ENCODE measurements at regions not wholly inside any gene's neighbourhood (a gene's known extent, or its start where the extent isn't known, plus 50 kb on each side); places are given as distances from the start of the nearest gene placed in this dataset.

- intact Hi-C loops (cut with DNase I; ENCODE audit: low total_unique reads), result loop anchor here (10.0 kb wide), 1 partner anchor 215 kb away; no protein-coding TSS in a partner anchor
- TF ChIP-seq POLR2A (IDR thresholded peaks at IDR 0.05), result no peak
- TF ChIP-seq, protein P1, sequence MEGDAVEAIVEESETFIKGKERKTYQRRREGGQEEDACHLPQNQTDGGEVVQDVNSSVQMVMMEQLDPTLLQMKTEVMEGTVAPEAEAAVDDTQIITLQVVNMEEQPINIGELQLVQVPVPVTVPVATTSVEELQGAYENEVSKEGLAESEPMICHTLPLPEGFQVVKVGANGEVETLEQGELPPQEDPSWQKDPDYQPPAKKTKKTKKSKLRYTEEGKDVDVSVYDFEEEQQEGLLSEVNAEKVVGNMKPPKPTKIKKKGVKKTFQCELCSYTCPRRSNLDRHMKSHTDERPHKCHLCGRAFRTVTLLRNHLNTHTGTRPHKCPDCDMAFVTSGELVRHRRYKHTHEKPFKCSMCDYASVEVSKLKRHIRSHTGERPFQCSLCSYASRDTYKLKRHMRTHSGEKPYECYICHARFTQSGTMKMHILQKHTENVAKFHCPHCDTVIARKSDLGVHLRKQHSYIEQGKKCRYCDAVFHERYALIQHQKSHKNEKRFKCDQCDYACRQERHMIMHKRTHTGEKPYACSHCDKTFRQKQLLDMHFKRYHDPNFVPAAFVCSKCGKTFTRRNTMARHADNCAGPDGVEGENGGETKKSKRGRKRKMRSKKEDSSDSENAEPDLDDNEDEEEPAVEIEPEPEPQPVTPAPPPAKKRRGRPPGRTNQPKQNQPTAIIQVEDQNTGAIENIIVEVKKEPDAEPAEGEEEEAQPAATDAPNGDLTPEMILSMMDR (IDR thresholded peaks at IDR 0.05), result no peak
- H3K4me3 ChIP-seq (ENCODE audit: low read depth, poor library complexity, severe bottlenecking), result no peak overlapping the region
- no peak for DNase-seq (ENCODE audit: low spot score in 2 of 2)
- WGBS, 2 donors, result 58 to 76% methylated on average over 5 of the region's 5 CpGs
These were observed 92.8 kb upstream of the SASH1 start for GRCh38 chr6:148249679-148250375.

- intact Hi-C loops (cut with DNase I; ENCODE audit: low total_unique reads), result loop anchor here (10.0 kb wide), 1 partner anchor 214 kb away; no protein-coding TSS in a partner anchor
- no peak for DNase-seq (ENCODE audit: low spot score in 2 of 2)
- H3K4me3 ChIP-seq (ENCODE audit: low read depth, poor library complexity, severe bottlenecking), result no peak overlapping the region
- 27 to 30% methylated on average over 4 of the region's 4 CpGs for WGBS, 2 donors
- TF ChIP-seq POLR2A (IDR thresholded peaks at IDR 0.05), result no peak
- TF ChIP-seq, protein P1 (IDR thresholded peaks at IDR 0.05), result no peak
These were observed 91.5 kb upstream of the SASH1 start for GRCh38 chr6:148250975-148251685.

GRCh38 chr6:148251891-148252290 is 90.7 kb upstream of the SASH1 start:
- intact Hi-C loops (cut with DNase I; ENCODE audit: low total_unique reads), result loop anchor here (2.0 to 10.0 kb wide), 2 partner anchors 71 to 213 kb away; no protein-coding TSS in a partner anchor
- 79 to 84% methylated on average over 7 of the region's 7 CpGs for WGBS, 2 donors
- no peak for TF ChIP-seq POLR2A (IDR thresholded peaks at IDR 0.05)
- TF ChIP-seq, protein P1 (IDR thresholded peaks at IDR 0.05), result no peak
- H3K4me3 ChIP-seq (ENCODE audit: low read depth, poor library complexity, severe bottlenecking), result no peak overlapping the region
- DNase-seq (ENCODE audit: low spot score in 2 of 2), result no peak

- WGBS, 2 donors, result 86 to 88% methylated on average over 6 of the region's 6 CpGs
- no peak overlapping the region for H3K4me3 ChIP-seq (ENCODE audit: low read depth, poor library complexity, severe bottlenecking)
- intact Hi-C loops (cut with DNase I; ENCODE audit: low total_unique reads), result loop anchor here (10.0 kb wide), 1 partner anchor 207 kb away; no protein-coding TSS in a partner anchor
- TF ChIP-seq, protein P1 (IDR thresholded peaks at IDR 0.05), result no peak
- no peak for TF ChIP-seq POLR2A (IDR thresholded peaks at IDR 0.05)
- no peak for DNase-seq (ENCODE audit: low spot score in 2 of 2)
These were observed 84.8 kb upstream of the SASH1 start for GRCh38 chr6:148257810-148258209.

DNA sequence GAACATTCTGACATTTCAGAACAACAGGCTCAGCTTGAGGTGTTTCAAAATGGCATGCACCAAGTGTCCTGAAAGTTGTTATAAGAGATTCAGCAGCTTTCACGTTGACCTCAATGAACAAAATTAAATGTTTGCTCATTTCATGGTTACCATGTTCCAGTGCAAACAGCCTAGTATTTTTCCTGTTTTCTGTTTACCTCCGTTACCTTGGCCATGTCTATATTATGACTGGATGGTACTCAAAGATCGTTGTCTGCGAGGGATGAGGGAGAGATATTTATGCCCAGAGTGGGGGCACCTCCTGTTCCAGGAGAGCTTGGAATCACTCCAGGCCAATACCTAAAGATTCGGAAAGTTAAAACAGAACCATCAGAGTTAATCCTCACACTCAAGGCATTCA is 83.8 kb upstream of the SASH1 start:
- intact Hi-C loops (cut with DNase I; ENCODE audit: low total_unique reads), result loop anchor here (10.0 kb wide), 1 partner anchor 206 kb away; no protein-coding TSS in a partner anchor
- DNase-seq (ENCODE audit: low spot score in 2 of 2), result no peak
- H3K4me3 ChIP-seq (ENCODE audit: low read depth, poor library complexity, severe bottlenecking), result no peak overlapping the region
- TF ChIP-seq, protein P1 (IDR thresholded peaks at IDR 0.05), result no peak
- no peak for TF ChIP-seq POLR2A (IDR thresholded peaks at IDR 0.05)
- WGBS, 2 donors, result 67 to 91% methylated on average over 5 of the region's 5 CpGs
